Upper lobe of left lung (tissue), 6 donors: ENCODE measurements at regions not wholly inside any gene's neighbourhood (a gene's known extent, or its start where the extent isn't known, plus 50 kb on each side); places are given as distances from the start of the nearest gene placed in this dataset.

Source experiments
- ATAC-seq, 2 donors: fragments of 200-7000 bp; cut with Tn5 transposase; one replicate each; pipeline ENCODE4 v1.9.1; 2022; ENCODE audit warnings: mild to moderate bottlenecking in 2 of 2, moderate library complexity in 2 of 2; ENCODE audit not compliant: low FRiP score in 2 of 2
- DNase-seq, 2 donors: peaks; one replicate each; pipeline ENCODE4 v3.0.0-alpha.2; 2019 to 2020
- H3K27ac ChIP-seq, 4 donors: fragments of 200-600 bp; sonication (generic); one replicate each; pipeline ENCODE4 v1.5.1; 2016 to 2019
- H3K27me3 ChIP-seq, 4 donors: fragments of 200-600 bp; sonication (generic); one replicate each; pipeline ENCODE4 v1.5.1; 2017 to 2019
- H3K36me3 ChIP-seq, 4 donors: fragments of 200-600 bp; sonication (generic); one replicate each; pipeline ENCODE4 v1.5.1; 2016 to 2019
- H3K4me1 ChIP-seq, 4 donors: fragments of 200-600 bp; sonication (generic); one replicate each; pipeline ENCODE4 v1.5.1; 2018 to 2019
- H3K4me3 ChIP-seq, 4 donors: fragments of 200-600 bp; sonication (generic); one replicate each; pipeline ENCODE4 v1.5.1; 2017 to 2019; ENCODE audit warnings: mild to moderate bottlenecking in 2 of 4, moderate library complexity in 1 of 4
- H3K9me3 ChIP-seq, 4 donors: fragments of 200-600 bp; sonication (generic); one replicate each; pipeline ENCODE4 v1.5.1; 2018 to 2019
- CTCF ChIP-seq, 6 experiments: fragments of 450-650 bp in 4 of 6; fragments of 200-600 bp in 2 of 6; sonication (generic) in 2 of 6; IDR thresholded peaks; one replicate each; pipeline ENCODE4 v1.5.1; 2016 to 2019; ENCODE audit warnings: antibody characterized with exemption in 6 of 6
- EP300 ChIP-seq, 4 donors: sonication (generic); formaldehyde crosslinking; IDR thresholded peaks; one replicate each; pipeline ENCODE4 v1.5.1; 2017; ENCODE audit warnings: antibody characterized with exemption in 4 of 4, control low read depth in 2 of 4
- POLR2A ChIP-seq, 4 donors: fragments of 450-650 bp; IDR thresholded peaks; one replicate each; pipeline ENCODE4 v1.5.1; 2016 to 2017; ENCODE audit warnings: antibody characterized with exemption in 4 of 4, mild to moderate bottlenecking in 2 of 4
- POLR2AphosphoS5 ChIP-seq, 2 donors: sonication (generic); formaldehyde crosslinking; IDR thresholded peaks; one replicate each; pipeline ENCODE4 v1.5.1; 2017; ENCODE audit warnings: antibody characterized with exemption in 2 of 2
- WGBS, 2 donors: methylation state at CpG; one replicate each; pipeline ENCODE4 v1.1.5; 2017 to 2018; 5-methylcytosine and 5-hydroxymethylcytosine counted together
- donor health status: DM: no; HTN: no; CAD: no; lungs with moderate emphysema.
- donor health status: DM: no; HTN: yes; CAD: no; lungs with severe emphysema.

- 82 to 89% methylated on average over 2 of the region's 2 CpGs for WGBS, 2 donors
- Histone ChIP-seq H3K36me3 (no peaks in the 10 kb centered on the region), H3K4me1 (no peaks in the 10 kb centered on the region), H3K4me3 (no peak overlapping the region), H3K9me3 (no peaks in the 10 kb centered on the region), H3K27me3 (no peaks in the 10 kb centered on the region), H3K27ac (no peak overlapping the region)
- TF ChIP-seq CTCF (IDR thresholded peaks at IDR 0.05) (no peak), POLR2AphosphoS5 (IDR thresholded peaks at IDR 0.05) (no peak), EP300 (IDR thresholded peaks at IDR 0.05) (no peak), POLR2A (IDR thresholded peaks at IDR 0.05) (no peak)
- DNase-seq, result no peak
- ATAC-seq, result no peak
Observed at GRCh38 chr6:114906096-114906495, 563.3 kb upstream of the HS3ST5 start.

- no peak for ATAC-seq
- Histone ChIP-seq H3K27me3 (no peaks in the 10 kb centered on the region), H3K4me1 (no peaks in the 10 kb centered on the region), H3K27ac (no peak overlapping the region), H3K36me3 (no peaks in the 10 kb centered on the region), H3K4me3 (no peak overlapping the region), H3K9me3 (no peaks in the 10 kb centered on the region)
- no peak for DNase-seq
- TF ChIP-seq POLR2A (IDR thresholded peaks at IDR 0.05) (no peak), POLR2AphosphoS5 (IDR thresholded peaks at IDR 0.05) (no peak), CTCF (IDR thresholded peaks at IDR 0.05) (no peak), EP300 (IDR thresholded peaks at IDR 0.05) (no peak)
Observed at GRCh38 chr6:114897536-114897935, 554.7 kb upstream of the HS3ST5 start.

GRCh38 chr6:114892211-114892610 lies 549.4 kb upstream of the HS3ST5 start:
- no peak for DNase-seq
- Histone ChIP-seq H3K36me3 (no peaks in the 10 kb centered on the region), H3K4me1 (no peaks in the 10 kb centered on the region), H3K9me3 (no peaks in the 10 kb centered on the region), H3K4me3 (no peak overlapping the region), H3K27me3 (no peaks in the 10 kb centered on the region), H3K27ac (no peak overlapping the region)
- TF ChIP-seq POLR2AphosphoS5 (IDR thresholded peaks at IDR 0.05), result no peak
- no peak for TF ChIP-seq CTCF (IDR thresholded peaks at IDR 0.05)
- TF ChIP-seq EP300 (IDR thresholded peaks at IDR 0.05), result no peak
- no peak for TF ChIP-seq POLR2A (IDR thresholded peaks at IDR 0.05)
- ATAC-seq, result no peak

- no peaks in the 10 kb centered on the region for H3K27me3 ChIP-seq
- no peak for DNase-seq
- no peak overlapping the region for H3K4me3 ChIP-seq
- TF ChIP-seq POLR2AphosphoS5 (IDR thresholded peaks at IDR 0.05) (no peak), EP300 (IDR thresholded peaks at IDR 0.05) (no peak), CTCF (IDR thresholded peaks at IDR 0.05) (no peak), POLR2A (IDR thresholded peaks at IDR 0.05) (no peak)
- no peaks in the 10 kb centered on the region for H3K4me1 ChIP-seq
- no peaks in the 10 kb centered on the region for H3K36me3 ChIP-seq
- no peak overlapping the region for H3K27ac ChIP-seq
- H3K9me3 ChIP-seq, result no peaks in the 10 kb centered on the region
- ATAC-seq, result no peak
Observed at GRCh38 chr6:114888241-114888640, 545.4 kb upstream of the HS3ST5 start.

- Histone ChIP-seq H3K4me1 (no peaks in the 10 kb centered on the region), H3K27me3 (no peaks in the 10 kb centered on the region), H3K36me3 (no peaks in the 10 kb centered on the region), H3K9me3 (no peaks in the 10 kb centered on the region), H3K27ac (no peak overlapping the region), H3K4me3 (no peak overlapping the region)
- TF ChIP-seq POLR2AphosphoS5 (IDR thresholded peaks at IDR 0.05) (no peak), EP300 (IDR thresholded peaks at IDR 0.05) (no peak), POLR2A (IDR thresholded peaks at IDR 0.05) (no peak), CTCF (IDR thresholded peaks at IDR 0.05) (no peak)
- DNase-seq (no peak), ATAC-seq (no peak)
Observed at GRCh38 chr6:114886670-114887436, 544.0 kb upstream of the HS3ST5 start.
